ENCODE measurements at regions not wholly inside any gene's neighbourhood (a gene's known extent, or its start where the extent isn't known, plus 50 kb on each side); places are given as distances from the start of the nearest gene placed in this dataset.

GRCh38 chr12:110996415-110996814 is 76.0 kb upstream of the MYL2 start:
- DNase-seq: no peak

- no peak for DNase-seq
These were observed 75.2 kb upstream of the MYL2 start for GRCh38 chr12:110995615-110996014.

DNA sequence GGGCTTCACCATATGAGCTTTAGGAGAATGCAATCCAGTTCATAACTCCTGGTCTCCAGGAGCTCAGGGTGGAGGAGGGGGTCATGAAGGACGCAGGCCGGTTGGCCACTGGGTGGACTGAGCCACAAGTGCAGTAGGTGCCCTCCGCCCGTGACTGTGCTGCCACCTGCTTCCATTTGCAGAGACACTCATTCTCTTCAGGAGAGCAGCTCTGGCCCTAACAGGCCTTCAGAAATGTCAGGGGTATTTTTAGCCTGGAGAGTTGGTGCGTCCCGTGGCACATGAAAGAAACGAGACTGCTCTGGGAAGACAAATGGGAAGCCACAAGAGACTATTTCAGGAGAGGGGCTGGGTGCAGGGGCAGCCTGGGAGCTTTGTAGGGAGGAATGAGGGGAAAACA is 74.6 kb upstream of the MYL2 start:
- no peak for DNase-seq

DNA sequence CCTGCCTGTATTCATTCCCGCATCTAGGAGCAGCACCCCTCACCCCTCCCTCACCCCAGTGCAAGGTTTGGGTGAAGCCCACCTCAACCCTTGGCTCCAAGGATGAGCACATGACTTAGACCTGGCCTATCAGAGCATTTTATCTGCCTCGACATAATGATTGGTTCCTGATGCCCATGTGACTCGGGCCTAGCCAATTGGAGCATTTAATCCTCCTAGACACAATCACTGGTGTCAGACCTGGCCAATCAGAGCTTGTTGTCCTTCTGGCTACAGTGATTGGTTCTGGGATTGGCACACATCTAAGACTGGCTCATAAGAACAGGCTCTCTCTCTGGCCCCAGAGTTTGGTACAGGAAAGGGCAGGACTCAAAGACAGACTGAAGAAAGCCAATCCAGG is 73.1 kb upstream of the MYL2 start:
- DNase-seq: no peak

DNA sequence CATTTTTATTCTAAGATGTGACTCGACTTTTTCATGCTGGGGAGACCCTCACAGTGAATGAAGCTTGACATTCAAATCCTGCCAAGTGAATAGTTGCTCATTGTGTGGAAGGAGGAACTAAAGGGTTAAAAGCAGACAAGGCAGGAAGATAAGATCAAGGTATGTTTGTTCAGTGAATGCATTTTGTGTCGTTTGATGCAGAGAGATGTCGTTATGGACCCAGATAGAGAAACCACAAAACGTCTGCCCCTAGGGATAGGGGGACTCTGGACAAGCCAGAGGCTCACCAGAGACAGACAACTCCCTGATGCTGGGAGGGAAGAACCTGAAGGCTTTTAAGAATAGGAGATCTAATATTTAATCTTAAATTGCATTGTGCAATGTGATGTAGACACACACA is 72.5 kb upstream of the MYL2 start:
- no peak for DNase-seq

DNA sequence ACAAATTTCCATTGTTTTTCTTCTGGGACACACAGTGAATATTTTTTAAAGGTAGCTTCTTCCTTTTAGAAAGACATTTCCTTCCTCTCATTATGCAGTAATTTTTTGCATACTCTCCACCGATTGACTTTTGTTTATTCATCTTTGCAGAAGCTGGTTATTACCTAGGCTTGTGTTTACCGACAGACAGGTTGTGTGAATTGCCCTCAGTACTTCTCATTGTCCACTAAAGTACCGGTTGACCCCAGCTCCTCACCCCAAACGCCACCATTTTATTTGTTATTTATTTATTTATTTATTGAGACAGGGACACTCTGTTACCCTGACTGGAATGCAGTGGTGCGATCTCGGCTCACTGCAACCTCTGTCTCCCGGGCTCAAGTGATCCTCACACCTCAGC is 63.4 kb upstream of the MYL2 start:
- no peak for DNase-seq

DNA sequence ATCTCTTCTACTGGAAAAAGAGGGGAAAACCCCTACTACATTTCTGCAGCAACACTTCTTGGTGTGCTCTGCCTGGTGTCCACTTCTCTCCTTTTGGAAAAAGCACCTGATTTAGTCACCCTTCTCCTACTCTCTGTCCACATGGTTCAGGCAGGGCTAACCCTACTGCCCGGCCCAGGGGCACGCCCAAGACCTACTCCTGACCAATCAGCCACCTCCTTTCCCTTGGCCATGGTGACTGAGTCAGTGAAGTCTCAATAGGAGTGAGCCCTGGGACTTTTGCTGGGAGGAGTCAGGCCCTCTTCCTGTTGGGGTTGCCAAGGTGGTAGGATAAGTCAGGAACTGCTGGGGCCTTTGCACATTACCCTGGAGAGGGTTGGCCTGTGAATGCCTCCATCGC is 52.5 kb upstream of the MYL2 start:
- no peak for DNase-seq

GRCh38 chr12:110971936-110972335 is 51.6 kb upstream of the MYL2 start:
- DNase-seq: no peak

DNA sequence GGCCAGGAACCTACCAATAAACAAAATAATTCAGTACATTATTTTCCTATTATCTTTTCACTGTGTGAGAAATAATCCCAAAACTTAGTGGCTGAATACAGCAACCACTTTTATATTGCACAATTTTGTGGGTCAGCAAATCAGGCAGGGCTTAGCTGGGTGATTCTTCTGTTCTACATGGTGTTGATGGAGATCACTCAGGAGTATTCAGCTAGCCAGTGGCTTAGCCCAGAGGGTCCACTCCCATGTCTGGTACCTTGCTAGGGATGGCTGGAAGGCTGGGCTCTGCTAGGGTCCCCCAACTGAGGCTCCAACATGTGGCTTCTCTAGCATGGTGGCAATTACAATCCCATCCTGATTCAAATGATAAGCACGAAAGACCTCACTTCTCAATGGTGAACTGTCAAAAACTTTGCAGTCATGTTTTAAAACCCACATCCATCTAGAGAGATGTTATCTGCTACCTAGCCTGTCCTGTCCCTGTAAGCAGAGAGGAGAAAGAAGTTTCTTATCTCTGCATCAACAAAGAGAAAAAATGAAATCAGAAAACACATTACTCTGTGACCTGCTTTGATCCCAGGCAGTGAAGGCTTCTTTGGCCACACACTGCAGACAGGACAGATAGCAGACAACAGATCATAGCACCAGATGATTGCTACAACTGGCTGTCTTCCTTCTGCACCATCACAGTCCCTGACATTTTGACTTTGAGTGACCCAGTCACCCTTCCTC is 51.0 kb upstream of the MYL2 start:
- DNase-seq: no peak

Measured in NCI-H524 (cell line).